ENCODE measurements at regions not wholly inside any gene's neighbourhood (a gene's known extent, or its start where the extent isn't known, plus 50 kb on each side); places are given as distances from the start of the nearest gene placed in this dataset.

GRCh38 chr10:22853906-22854447 is 73.9 kb upstream of the ARMC3 start:
- no TSS peak for BruUV-seq (replicated peaks)
- ChIA-PET CTCF (ENCODE audit: low intra/inter-chr PET ratio, low total read pairs) (no interaction called here), POLR2A (no interaction called here)
- no peak overlapping the region for H3K4me3 ChIP-seq (replicated peaks in 1 of 3; ENCODE audit: insufficient read depth in 1 of 3, low read depth in 2 of 3, low read length in 3 of 3)
- TF ChIP-seq CREB1 (IDR thresholded peaks at IDR 0.05) (peak; percentile 63), CREB1 (CRISPR knock-in tag; IDR thresholded peaks at IDR 0.05) (no peak), XRCC5 (optimal IDR thresholded peaks at IDR 0.05; ENCODE audit: low read length) (no peak)
- H3K9me3 ChIP-seq (ENCODE audit: low read length) = no peaks in the 10 kb centered on the region
- no peak for ATAC-seq
- H4K20me1 ChIP-seq (ENCODE audit: insufficient read depth, low read length) = no peaks in the 10 kb centered on the region
- H2AFZ ChIP-seq (ENCODE audit: low read length) = no peak overlapping the region
- peaks cover 0 to 2% of the 10 kb centered on the region in 2 experiments; a peak in 1 of 5 replicates for H3K27me3 ChIP-seq (ENCODE audit: control insufficient read depth in 1 of 2, insufficient read depth in 2 of 2, low read length in 2 of 2)
- no peak overlapping the region for H3K4me2 ChIP-seq (ENCODE audit: low read depth, low read length)
- no peak overlapping the region for H3K27ac ChIP-seq (ENCODE audit: extremely low read length, insufficient read depth, low read length)
- no peaks in the 10 kb centered on the region for H3K79me2 ChIP-seq (ENCODE audit: insufficient read depth, low read length)
- H3K9ac ChIP-seq (ENCODE audit: insufficient read depth, low read depth, low read length) = no peak overlapping the region
- DNase-seq (ENCODE audit: low spot score) = no peak
- FAIRE-seq = no peak
- in situ Hi-C loops (cut with HindIII; ENCODE audit: extremely low pct_ligation_motif_present, low pct_unique_long_range_greater_than_20kb) = no loop called here
- H3K4me1 ChIP-seq (ENCODE audit: insufficient read depth, low read length) = peaks cover 33% of the 10 kb centered on the region
- no peaks in the 10 kb centered on the region for H3K36me3 ChIP-seq (replicated peaks in 1 of 2; ENCODE audit: control insufficient read depth in 1 of 2, insufficient read depth in 2 of 2, low read length in 2 of 2)
- intact Hi-C loops (cut with micrococcal nuclease; ENCODE audit: unreplicated experiment) = no loop called here
- 16% methylated on average over 5 of the region's 5 CpGs for WGBS (ENCODE audit: low lambda C conversion rate)

GRCh38 chr10:22852712-22853353 is 75.0 kb upstream of the ARMC3 start:
- CTCF ChIA-PET (ENCODE audit: low intra/inter-chr PET ratio, low total read pairs) = no interaction called here
- H3K27ac ChIP-seq (ENCODE audit: extremely low read length, insufficient read depth, low read length) = no peak overlapping the region
- no peak overlapping the region for H3K9ac ChIP-seq (ENCODE audit: insufficient read depth, low read depth, low read length)
- in situ Hi-C loops (cut with HindIII; ENCODE audit: extremely low pct_ligation_motif_present, low pct_unique_long_range_greater_than_20kb) (no loop called here), intact Hi-C loops (cut with micrococcal nuclease; ENCODE audit: unreplicated experiment) (no loop called here)
- H2AFZ ChIP-seq (ENCODE audit: low read length) = no peak overlapping the region
- WGBS (ENCODE audit: low lambda C conversion rate) = 30% methylated on average over 6 of the region's 6 CpGs
- H3K27me3 ChIP-seq (ENCODE audit: control insufficient read depth in 1 of 2, insufficient read depth in 2 of 2, low read length in 2 of 2) = peaks cover 0 to 2% of the 10 kb centered on the region in 2 experiments; a peak in 1 of 5 replicates
- no peak overlapping the region for H3K4me3 ChIP-seq (replicated peaks in 1 of 3; ENCODE audit: insufficient read depth in 1 of 3, low read depth in 2 of 3, low read length in 3 of 3)
- no peaks in the 10 kb centered on the region for H3K36me3 ChIP-seq (replicated peaks in 1 of 2; ENCODE audit: control insufficient read depth in 1 of 2, insufficient read depth in 2 of 2, low read length in 2 of 2)
- POLR2A ChIA-PET = interaction anchor here (1.2 kb wide), 1 partner anchor 35 kb away, joined by 3 read pairs; no protein-coding TSS in a partner anchor
- FAIRE-seq (peak; percentile 39), DNase-seq (ENCODE audit: low spot score) (peak; percentile 72), ATAC-seq (peak; percentile 71)
- H3K4me2 ChIP-seq (ENCODE audit: low read depth, low read length) = peak overlapping the region; percentile 3; the same call in 1 of the 2 replicates
- H4K20me1 ChIP-seq (ENCODE audit: insufficient read depth, low read length) = no peaks in the 10 kb centered on the region
- H3K4me1 ChIP-seq (ENCODE audit: insufficient read depth, low read length) = peaks cover 37% of the 10 kb centered on the region
- no peaks in the 10 kb centered on the region for H3K79me2 ChIP-seq (ENCODE audit: insufficient read depth, low read length)
- H3K9me3 ChIP-seq (ENCODE audit: low read length) = no peaks in the 10 kb centered on the region
- no TSS peak for BruUV-seq (replicated peaks)
- no peak for TF ChIP-seq SKI (IDR thresholded peaks at IDR 0.05; ENCODE audit: partially characterized antibody)
- no peak for TF ChIP-seq USF2 (IDR thresholded peaks at IDR 0.05; ENCODE audit: low read depth, low read length)
- no peak for TF ChIP-seq USF2 (CRISPR knock-in tag; IDR thresholded peaks at IDR 0.05; ENCODE audit: borderline replicate concordance)
- TF ChIP-seq ZFP41 (CRISPR knock-in tag; IDR thresholded peaks at IDR 0.05; ENCODE audit: borderline replicate concordance) = no peak
- no peak for TF ChIP-seq ATAD3A (CRISPR knock-in tag; IDR thresholded peaks at IDR 0.05)
- no peak for TF ChIP-seq JUNB (CRISPR knock-in tag; IDR thresholded peaks at IDR 0.05; ENCODE audit: borderline replicate concordance)
- TF ChIP-seq ZNF615 (CRISPR knock-in tag; IDR thresholded peaks at IDR 0.05; ENCODE audit: borderline replicate concordance) = no peak
- no peak for TF ChIP-seq FOXP1 (IDR thresholded peaks at IDR 0.05)
- no peak for TF ChIP-seq FOXP1 (CRISPR knock-in tag; IDR thresholded peaks at IDR 0.05)
- no peak for TF ChIP-seq ZNF766 (CRISPR knock-in tag; IDR thresholded peaks at IDR 0.05; ENCODE audit: borderline replicate concordance)
- TF ChIP-seq ZBTB1 (CRISPR knock-in tag; IDR thresholded peaks at IDR 0.05; ENCODE audit: borderline replicate concordance) = no peak
- no peak for TF ChIP-seq NFRKB (IDR thresholded peaks at IDR 0.05)
